ENCODE measurements at regions not wholly inside any gene's neighbourhood (a gene's known extent, or its start where the extent isn't known, plus 50 kb on each side); places are given as distances from the start of the nearest gene placed in this dataset.

DNA sequence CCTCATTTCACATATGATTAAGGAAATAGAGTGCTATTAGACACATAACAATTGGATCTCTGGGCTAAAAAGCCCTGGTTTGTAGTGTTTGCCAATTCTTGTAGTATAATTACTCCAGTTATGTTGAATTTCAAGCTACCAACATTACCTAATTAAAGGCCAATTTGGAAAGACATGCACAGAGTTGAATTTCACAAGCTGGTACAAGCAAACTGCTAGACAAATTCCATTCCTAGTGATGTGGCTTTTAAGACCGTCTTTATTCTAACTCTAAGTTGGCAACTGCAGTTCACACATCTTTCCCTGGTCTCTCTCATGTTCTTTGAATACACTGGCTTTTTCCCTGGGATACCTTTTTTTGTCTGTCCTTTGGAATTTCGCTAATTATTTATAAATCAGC, 384.1 kb upstream of the CNTNAP2 start:
- H2BK20ac ChIP-seq (ENCODE audit: low read depth, low read length): no peak overlapping the region
- no peak overlapping the region for H3K56ac ChIP-seq (ENCODE audit: extremely low read depth, insufficient read depth, low read length)
- no peak overlapping the region for H2BK15ac ChIP-seq (ENCODE audit: low read depth, low read length)
- no peak overlapping the region for H3K14ac ChIP-seq (replicated peaks; ENCODE audit: low read depth, low read length)
- H2AK5ac ChIP-seq (ENCODE audit: low read depth, low read length): no peak overlapping the region
- ChIA-PET CTCF (no interaction called here), POLR2A (ENCODE audit: unreplicated experiment) (no interaction called here)
- intact Hi-C loops (cut with micrococcal nuclease) (no loop called here), dilution Hi-C loops (cut with HindIII; ENCODE audit: low sequenced_read_pairs, unreplicated experiment) (no loop called here), in situ Hi-C loops (cut with MboI; ENCODE audit: low sequenced_read_pairs) (no loop called here)
- H3K36me3 ChIP-seq (ENCODE audit: control insufficient read depth, insufficient read depth, low read length): no peaks in the 10 kb centered on the region
- no peak for DNase-seq
- H2BK5ac ChIP-seq (ENCODE audit: low read depth, low read length, poor library complexity, severe bottlenecking): no peak overlapping the region
- H3K27me3 ChIP-seq (ENCODE audit: control insufficient read depth, insufficient read depth, low read length): no peaks in the 10 kb centered on the region
- H3K9me1 ChIP-seq (ENCODE audit: insufficient read depth, low read length): no peaks in the 10 kb centered on the region
- no CpG with 5 or more reads among the region's 2 CpGs for WGBS, 2 experiments (ENCODE audit: extremely low coverage in 2 of 2, insufficient read length in 1 of 2)
- H2AFZ ChIP-seq (replicated peaks; ENCODE audit: low read length, poor library complexity): no peak overlapping the region
- no peaks in the 10 kb centered on the region for H3K79me1 ChIP-seq (ENCODE audit: low read depth in 1 of 2, low read length in 2 of 2)
- BruUV-seq (replicated peaks): no TSS peak
- H3K4me2 ChIP-seq (ENCODE audit: low read depth, low read length): no peak overlapping the region
- TF ChIP-seq MAFK (IDR thresholded peaks at IDR 0.05; ENCODE audit: low read depth, low read length): no peak
- TF ChIP-seq MAZ (IDR thresholded peaks at IDR 0.05; ENCODE audit: borderline replicate concordance, low read depth, low read length): no peak
- no peak for TF ChIP-seq BHLHE40 (IDR thresholded peaks at IDR 0.05; ENCODE audit: low read depth, low read length)
- no peak for TF ChIP-seq RAD21 (IDR thresholded peaks at IDR 0.05; ENCODE audit: low read length)
- no peak for TF ChIP-seq CEBPB (IDR thresholded peaks at IDR 0.05; ENCODE audit: low read depth, low read length)
- no peak for TF ChIP-seq FOS (IDR thresholded peaks at IDR 0.05; ENCODE audit: low read depth, low read length)
- TF ChIP-seq ELK1 (IDR thresholded peaks at IDR 0.05; ENCODE audit: borderline replicate concordance, low read depth, low read length): no peak
- H3K4ac ChIP-seq (ENCODE audit: low read depth, low read length): no peak overlapping the region
- no peak overlapping the region for H4K8ac ChIP-seq (ENCODE audit: low read depth in 2 of 2, low read length in 2 of 2)
- H3K9me3 ChIP-seq (ENCODE audit: control insufficient read depth, insufficient read depth, low read length): peaks cover 3% of the 10 kb centered on the region; the same call in 1 of the 2 replicates
- H3K9ac ChIP-seq (ENCODE audit: low read depth, low read length): no peak overlapping the region
- no peak for ATAC-seq (ENCODE audit: low read depth)
- H3K18ac ChIP-seq (ENCODE audit: low read depth, low read length): no peak overlapping the region
- no peak overlapping the region for H3K23ac ChIP-seq (ENCODE audit: low read depth, low read length)
- no peak overlapping the region for H4K5ac ChIP-seq (ENCODE audit: low read depth, low read length)
- no peaks in the 10 kb centered on the region for H4K20me1 ChIP-seq (ENCODE audit: insufficient read depth, low read length)
- no peak overlapping the region for H2BK120ac ChIP-seq (ENCODE audit: low read depth, low read length)
- H3K27ac ChIP-seq (ENCODE audit: insufficient read depth, low read length): no peak overlapping the region
- no peak overlapping the region for H4K91ac ChIP-seq (ENCODE audit: insufficient read depth, low read depth, low read length)
- no peak overlapping the region for H2AK9ac ChIP-seq (replicated peaks; ENCODE audit: low read depth, low read length, poor library complexity)
- H3K4me3 ChIP-seq (ENCODE audit: insufficient read depth, low read depth, low read length): no peak overlapping the region
- H3K4me1 ChIP-seq (ENCODE audit: control insufficient read depth, insufficient read depth, low read length): no peaks in the 10 kb centered on the region

All from IMR-90 (cell line).